NT2/D1 (cell line): ENCODE measurements at regions not wholly inside any gene's neighbourhood (a gene's known extent, or its start where the extent isn't known, plus 50 kb on each side); places are given as distances from the start of the nearest gene placed in this dataset.

Experiments used
- DNase-seq: peaks from one replicate; pipeline ENCODE4 v3.0.0-alpha.2; 2011; ENCODE audit warnings: low read depth, low spot score
- H3K27me3 ChIP-seq: 2 replicates; pipeline ENCODE4 v1.6.0; 2011; ENCODE audit warnings: mild to moderate bottlenecking; ENCODE audit not compliant: insufficient read length, insufficient read depth
- H3K36me3 ChIP-seq: 2 replicates; pipeline ENCODE4 v1.6.1; 2011; ENCODE audit warnings: mild to moderate bottlenecking, low read length, mixed read lengths; ENCODE audit not compliant: insufficient read depth, insufficient read length
- H3K4me1 ChIP-seq: 2 replicates; pipeline ENCODE4 v1.5.1; 2011; ENCODE audit not compliant: insufficient read depth, insufficient read length
- H3K4me3 ChIP-seq: 2 replicates; pipeline ENCODE4 v1.5.1; 2011; ENCODE audit warnings: low read depth; ENCODE audit not compliant: insufficient read length
- H3K9ac ChIP-seq: 2 replicates; pipeline ENCODE4 v1.6.0; 2011; ENCODE audit warnings: low read depth; ENCODE audit not compliant: insufficient read length
- H3K9me3 ChIP-seq: 2 replicates; pipeline ENCODE4 v1.5.1; 2011; ENCODE audit warnings: mild to moderate bottlenecking, low read length; ENCODE audit not compliant: insufficient read depth
- SUZ12 ChIP-seq: IDR thresholded peaks from 2 replicates; pipeline ENCODE4 v1.6.1; 2011; ENCODE audit not compliant: insufficient read length, insufficient read depth; ENCODE audit errors: extremely low read depth
- YY1 ChIP-seq: IDR thresholded peaks from 2 replicates; pipeline ENCODE4 v1.6.1; 2011; ENCODE audit not compliant: insufficient read length, insufficient read depth
- ZNF274 ChIP-seq: IDR thresholded peaks from 2 replicates; pipeline ENCODE4 v1.6.1; 2011; ENCODE audit warnings: mild to moderate bottlenecking, low read depth, low read length

GRCh38 chr17:52213451-52213850, 54.9 kb upstream of the CA10 start:
- no peaks in the 10 kb centered on the region for H3K9me3 ChIP-seq
- H3K4me1 ChIP-seq = no peaks in the 10 kb centered on the region
- no peak overlapping the region for H3K9ac ChIP-seq
- DNase-seq = no peak
- no peak overlapping the region for H3K4me3 ChIP-seq
- H3K27me3 ChIP-seq = no peaks in the 10 kb centered on the region
- TF ChIP-seq ZNF274 = no peak
- TF ChIP-seq SUZ12 = no peak
- TF ChIP-seq YY1 = no peak
- no peaks in the 10 kb centered on the region for H3K36me3 ChIP-seq

GRCh38 chr17:52212851-52213250, 54.3 kb upstream of the CA10 start:
- no peak for DNase-seq
- Histone ChIP-seq H3K4me3 (no peak overlapping the region), H3K9me3 (no peaks in the 10 kb centered on the region), H3K27me3 (no peaks in the 10 kb centered on the region), H3K4me1 (no peaks in the 10 kb centered on the region), H3K9ac (no peak overlapping the region), H3K36me3 (no peaks in the 10 kb centered on the region)
- no peak for TF ChIP-seq YY1
- no peak for TF ChIP-seq SUZ12
- TF ChIP-seq ZNF274 = no peak

DNA sequence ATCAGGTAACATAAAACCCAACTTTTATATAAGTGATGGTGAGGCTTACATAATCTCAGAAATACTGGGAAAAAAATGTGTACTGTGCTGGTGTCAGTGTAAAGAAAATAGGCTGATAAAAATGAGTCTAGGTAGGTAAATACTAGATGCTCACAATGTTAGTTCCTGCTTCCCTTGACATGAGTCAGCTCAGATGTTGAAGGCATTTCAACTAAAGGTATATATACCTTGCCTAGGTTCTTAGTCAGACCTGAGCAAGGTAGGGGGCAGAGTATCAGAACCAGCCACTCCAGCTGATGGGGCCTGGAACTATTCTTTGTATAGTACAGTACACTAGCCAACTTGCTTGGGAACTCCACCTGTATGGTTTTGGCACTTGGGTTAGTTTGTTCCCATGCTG, 51.0 kb upstream of the CA10 start:
- H3K4me1 ChIP-seq = no peaks in the 10 kb centered on the region
- no peak overlapping the region for H3K4me3 ChIP-seq
- no peaks in the 10 kb centered on the region for H3K36me3 ChIP-seq
- H3K9ac ChIP-seq = no peak overlapping the region
- DNase-seq = no peak
- H3K27me3 ChIP-seq = no peaks in the 10 kb centered on the region
- TF ChIP-seq ZNF274 = no peak
- no peak for TF ChIP-seq SUZ12
- TF ChIP-seq YY1 = no peak
- H3K9me3 ChIP-seq = no peaks in the 10 kb centered on the region
